ENCODE measurements at regions not wholly inside any gene's neighbourhood (a gene's known extent, or its start where the extent isn't known, plus 50 kb on each side); places are given as distances from the start of the nearest gene placed in this dataset.
A peak's percentile ranks its signal among the peaks of the same experiment; 100 is the strongest.

DNA sequence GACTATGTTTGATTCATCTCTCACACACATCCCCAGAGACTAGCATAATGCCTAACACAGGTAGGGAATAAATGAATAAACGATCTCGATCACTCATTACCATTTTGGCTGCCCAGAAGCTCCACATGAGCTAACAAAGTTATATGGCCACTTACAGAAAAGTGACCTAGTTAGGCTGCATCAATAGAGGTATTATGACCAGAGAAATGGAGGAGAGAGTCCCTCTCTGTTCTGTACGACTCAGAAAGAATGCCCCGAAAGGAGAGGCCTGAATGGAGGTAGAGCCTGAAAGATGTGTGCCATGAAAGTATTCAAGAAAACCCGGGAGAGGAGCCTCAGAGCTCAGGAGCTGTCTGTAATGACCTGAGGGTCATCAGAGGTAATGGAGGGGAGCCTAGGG, 208.2 kb upstream of the GRIK3 start:
- DNase-seq = no peak

DNA sequence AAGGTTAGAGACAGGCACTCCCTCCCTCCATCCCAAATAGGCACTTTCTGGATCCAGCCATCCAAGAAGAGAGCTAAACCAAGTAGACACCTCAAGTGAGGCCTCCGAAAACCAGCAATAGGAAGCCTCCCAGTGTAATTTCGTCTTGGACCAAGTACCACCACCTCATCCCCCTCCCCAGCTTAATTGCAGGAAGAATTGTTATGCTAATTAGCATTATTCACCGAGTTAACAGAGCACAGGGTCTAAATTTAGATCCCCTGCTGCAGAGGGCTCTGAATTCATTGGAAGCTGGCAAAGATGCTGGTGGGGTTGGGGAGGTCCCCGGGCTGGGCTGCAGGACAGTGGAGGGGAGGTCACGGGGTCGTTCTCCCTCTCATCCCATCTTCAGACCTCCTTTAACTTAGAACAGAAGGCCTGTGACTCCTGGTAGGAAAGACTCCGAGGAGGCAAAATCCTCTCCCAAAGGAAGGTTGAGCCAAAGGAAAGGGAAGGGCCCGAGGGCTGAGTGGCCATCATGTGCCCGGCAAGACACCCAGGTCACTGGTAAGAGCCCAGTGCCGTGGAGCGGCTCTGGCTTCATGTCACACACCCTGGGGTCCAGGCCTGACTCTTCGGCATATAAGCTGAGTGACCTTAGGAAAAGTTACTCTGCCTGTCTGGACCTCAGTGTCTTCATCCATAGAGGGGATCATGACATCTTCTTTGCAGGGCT, 209.2 kb upstream of the GRIK3 start:
- no peak for DNase-seq

DNA sequence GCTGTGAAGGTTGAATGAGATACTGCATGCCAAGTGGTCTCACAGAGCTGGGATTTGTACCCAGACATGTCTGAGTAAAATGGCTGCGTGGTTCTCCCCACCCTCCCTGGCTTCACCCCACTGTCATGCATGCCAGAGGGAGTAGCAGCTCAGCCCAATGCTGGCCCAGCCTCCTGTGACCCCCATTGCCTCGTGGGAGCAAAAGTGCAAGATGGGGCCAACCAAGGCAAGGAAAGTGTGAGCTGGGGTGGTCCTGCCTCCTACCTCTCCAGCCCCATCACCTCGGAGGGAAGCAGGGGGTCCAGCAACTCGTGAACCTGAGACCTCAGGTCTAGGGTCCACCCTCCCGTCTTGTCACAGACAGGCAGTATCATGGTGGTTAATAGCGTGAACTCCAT, 209.8 kb upstream of the GRIK3 start:
- DNase-seq = no peak

DNA sequence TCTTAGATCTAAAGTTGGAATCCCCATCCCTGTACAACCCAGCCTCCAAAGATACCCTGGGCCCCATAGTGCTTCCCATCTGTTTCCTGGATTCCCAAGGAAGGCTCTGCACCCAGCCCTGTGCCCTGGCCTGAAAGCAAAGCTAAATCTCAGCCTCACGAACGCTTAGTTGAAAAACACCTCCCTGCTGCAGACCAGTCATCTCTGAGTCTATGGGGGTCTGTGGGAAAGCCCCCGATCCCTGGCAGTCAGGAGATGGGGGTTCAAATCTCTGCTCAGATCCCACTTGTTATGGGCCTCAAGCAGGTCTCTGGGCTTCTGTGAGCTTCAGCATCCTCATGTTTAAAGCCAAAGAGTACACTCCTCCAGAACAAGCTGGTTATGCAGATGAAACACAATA, 210.5 kb upstream of the GRIK3 start:
- no peak for DNase-seq

DNA sequence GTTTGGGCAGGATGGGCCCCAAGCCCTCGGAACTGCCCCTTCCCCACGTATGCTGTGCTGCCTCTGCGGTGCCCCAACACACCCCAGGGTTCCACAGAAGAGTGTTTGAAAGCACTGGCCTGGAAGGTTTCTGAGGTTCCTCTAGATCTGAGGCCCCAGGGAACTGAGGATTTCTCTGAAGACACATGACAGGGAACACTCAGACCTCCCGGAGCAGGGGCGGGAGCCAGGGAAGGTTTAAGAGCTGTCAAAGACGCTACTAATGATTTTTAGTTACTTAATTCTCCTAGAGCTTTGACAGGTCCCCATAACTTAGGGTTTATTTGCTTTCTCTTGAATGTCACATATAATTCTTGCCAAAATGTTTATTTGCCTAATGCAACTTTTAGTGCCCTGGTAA, 212.3 kb upstream of the GRIK3 start:
- peak; percentile 30 for DNase-seq

DNA sequence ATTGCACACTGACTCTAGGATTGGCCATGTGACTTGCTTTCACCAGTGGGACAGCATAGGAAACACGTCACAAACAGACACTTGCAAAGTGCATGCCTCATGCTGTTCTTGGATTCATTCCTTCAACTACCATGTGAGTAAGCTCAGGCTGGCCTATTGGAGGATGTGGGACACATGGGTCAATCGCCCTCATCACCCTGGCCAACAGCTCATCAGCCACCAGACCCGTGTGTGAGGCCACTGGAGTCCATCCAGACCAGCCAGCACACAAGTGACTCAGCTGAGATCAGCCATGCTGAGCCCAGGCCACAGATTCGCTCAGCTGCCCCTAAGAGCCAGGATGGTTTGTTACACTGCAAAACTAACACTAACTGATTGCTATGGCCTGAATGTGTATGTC, 216.1 kb upstream of the GRIK3 start:
- DNase-seq = no peak

DNA sequence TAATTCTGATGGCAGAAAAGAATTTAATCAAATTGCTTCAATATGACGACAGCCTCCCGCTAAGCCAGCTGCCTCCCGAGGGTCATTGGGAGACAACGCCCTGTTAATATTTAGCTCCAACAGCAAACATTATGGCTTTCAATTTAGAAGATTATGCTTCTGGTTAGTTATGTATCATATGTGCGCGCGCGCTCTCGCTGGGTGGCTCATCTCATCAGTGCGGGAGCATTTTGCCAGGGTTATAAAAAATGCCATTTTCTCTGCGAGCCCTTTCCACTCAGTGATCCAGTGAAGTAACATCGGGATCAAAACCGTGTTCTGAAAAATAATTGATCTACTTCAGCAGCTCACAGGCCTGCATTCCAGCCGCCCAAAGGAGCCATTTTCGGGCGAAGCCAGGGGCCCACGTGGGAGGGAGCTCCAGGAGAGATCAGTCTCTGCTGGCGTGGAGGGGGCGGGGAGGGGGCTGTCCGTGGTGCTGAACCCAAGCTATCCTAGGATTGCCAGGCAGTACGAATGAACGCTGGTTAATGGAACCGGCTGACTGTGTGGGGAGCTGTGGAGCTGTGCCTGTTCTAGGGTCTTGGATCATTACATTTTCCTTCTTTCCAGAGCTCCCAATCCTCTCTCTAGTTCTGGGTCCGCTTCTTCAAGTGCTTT, 219.1 kb upstream of the ZC3H12A start:
- peak; percentile 37 for DNase-seq

DNA sequence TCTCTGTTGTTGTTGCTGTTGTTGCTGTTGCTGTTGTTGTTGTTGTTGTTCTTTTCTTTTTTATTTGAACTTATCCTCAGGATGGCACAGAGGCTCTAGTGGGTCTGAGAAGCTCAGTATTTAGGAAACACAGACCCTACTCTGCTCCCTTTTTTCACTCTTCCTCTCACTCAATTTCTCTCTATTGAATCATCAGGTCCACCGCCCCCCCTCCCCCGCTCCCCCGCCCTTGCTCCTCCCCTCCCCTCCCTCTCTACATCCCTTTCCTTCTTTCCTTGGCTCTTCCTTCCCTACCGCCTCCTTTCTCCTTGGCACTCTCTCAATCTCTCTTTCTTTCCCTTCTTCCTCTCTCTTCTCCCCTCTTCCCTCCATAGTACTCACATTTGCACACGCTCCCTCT, 218.5 kb upstream of the ZC3H12A start:
- DNase-seq = no peak

DNA sequence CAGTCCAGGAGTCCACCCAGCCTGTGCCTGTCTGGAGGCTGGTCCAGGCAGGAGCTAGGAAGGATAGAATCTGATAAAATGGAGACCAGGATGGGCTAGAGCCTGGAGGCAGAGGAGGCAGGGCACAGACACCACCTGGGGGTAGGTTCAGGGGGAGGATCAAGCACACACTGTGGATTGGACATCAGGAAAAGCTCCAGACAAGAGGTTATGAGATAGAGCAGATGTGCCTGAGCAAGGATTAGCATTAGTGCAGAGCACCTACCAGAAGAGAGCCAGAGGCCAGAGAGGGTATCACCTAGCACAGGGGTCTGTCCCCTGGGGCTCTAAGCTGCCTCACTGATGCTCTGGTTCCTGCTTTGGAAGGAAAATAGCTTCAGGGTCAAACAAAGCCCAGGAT, 216.7 kb upstream of the ZC3H12A start:
- DNase-seq = no peak

DNA sequence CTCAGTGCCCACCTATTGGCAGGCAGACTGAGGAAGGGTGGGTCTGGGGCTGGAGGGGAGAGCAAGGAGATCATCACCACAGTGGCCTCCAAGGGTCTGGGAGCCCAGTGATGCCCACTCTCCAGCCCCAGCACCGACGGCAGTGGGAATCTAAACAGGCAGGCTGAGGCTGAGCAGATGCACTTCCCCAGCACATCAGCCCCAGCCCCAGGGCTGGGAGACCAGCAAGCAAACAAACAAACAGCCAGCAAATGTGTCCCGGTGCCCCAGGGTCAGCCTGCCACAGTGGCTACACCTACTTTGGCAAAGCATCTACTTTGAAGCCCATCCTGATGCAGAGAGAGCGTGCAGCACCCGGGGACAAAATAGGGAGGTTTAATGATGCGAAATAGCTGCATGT, 216.3 kb upstream of the ZC3H12A start:
- no peak for DNase-seq

DNA sequence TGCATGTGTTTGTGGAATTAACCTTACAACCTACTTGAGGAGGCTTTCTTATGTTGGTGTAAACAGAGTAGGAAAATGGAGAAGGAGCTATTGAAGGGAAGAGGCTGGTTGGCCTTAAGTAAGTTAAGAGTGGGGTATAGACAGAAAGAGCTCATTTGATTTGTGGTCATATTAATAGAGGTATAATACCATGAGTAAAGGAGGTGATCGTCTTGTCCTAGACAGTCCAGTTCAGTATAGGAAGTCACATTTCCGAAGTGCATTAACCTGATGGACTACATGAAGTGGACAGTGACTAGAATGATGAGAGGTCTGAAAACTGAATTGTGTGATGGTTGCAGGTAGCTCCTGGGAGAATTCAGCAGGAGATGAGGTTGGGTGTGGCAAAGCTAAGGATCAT, 215.4 kb upstream of the ZC3H12A start:
- DNase-seq = no peak

DNA sequence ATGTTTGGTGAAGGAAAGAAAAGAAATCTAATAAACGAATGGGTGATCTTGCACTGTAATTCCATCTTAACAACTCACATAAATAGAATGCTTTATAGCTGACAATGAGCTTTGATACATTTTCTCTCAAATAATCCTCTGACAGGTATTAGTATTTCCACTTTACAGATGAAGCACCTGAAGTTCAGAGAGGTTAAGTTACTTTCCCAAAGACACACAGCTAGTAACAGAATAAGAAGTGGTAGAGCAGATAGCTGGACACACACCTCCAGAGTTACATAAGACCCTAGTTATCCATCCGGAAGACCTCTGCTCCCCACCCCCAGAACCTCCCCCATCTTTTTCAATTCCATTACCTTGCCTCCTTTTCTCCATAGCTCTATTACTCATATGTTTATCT, 213.3 kb upstream of the ZC3H12A start:
- no peak for DNase-seq

DNA sequence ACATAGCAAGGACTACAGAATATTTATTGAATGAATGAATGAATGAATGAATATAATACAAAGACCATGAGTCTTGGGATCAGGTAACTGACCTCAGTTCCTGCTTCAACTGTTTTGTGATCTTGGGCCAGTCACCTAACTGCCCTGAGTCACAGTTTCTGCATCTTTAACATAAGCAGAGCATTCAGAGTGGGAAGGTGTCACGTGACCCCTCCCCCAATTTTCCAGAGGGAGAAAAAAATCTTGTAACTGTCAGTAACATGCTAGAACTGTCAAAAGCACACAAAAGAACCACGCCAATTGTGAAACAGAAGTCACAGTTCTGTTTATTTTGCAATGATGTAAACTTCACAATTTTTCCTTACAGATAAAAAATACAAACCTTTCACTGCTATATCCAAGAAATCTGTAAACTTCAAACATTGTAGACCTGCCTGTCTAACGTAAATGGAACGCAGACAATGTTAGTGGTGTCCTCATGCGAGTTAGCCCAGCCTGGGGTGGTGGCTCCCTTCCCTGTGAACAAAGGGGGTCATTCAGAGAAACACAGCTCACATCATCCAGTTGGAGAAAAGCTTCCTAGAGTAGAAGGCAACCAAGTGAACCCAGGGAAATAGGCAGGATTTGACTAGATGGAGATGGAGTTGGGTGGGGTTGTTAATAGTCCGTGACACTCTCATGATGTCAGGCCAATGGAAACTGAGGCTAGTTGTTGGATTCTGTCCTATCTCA, 211.8 kb upstream of the ZC3H12A start:
- DNase-seq = no peak

DNA sequence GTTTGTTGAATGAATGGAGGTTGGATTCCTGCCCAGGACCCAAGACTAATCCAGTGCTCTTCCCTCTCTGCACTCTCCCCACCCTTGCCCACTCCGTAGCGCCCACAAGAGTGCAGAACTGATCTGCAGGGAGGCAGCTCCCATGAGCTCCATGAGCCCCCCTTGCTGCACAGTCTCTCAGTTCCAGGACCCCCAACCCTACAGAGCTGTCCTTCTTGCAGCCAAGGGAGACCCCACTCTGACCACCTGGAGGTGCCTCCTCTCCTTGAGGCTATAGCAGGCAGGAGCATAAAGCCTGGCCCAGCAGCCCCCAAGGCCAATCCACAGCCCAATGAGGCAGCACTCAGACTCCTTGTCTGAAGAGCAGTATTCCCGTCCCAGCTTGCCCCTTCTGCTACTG, 209.2 kb upstream of the ZC3H12A start:
- no peak for DNase-seq

DNA sequence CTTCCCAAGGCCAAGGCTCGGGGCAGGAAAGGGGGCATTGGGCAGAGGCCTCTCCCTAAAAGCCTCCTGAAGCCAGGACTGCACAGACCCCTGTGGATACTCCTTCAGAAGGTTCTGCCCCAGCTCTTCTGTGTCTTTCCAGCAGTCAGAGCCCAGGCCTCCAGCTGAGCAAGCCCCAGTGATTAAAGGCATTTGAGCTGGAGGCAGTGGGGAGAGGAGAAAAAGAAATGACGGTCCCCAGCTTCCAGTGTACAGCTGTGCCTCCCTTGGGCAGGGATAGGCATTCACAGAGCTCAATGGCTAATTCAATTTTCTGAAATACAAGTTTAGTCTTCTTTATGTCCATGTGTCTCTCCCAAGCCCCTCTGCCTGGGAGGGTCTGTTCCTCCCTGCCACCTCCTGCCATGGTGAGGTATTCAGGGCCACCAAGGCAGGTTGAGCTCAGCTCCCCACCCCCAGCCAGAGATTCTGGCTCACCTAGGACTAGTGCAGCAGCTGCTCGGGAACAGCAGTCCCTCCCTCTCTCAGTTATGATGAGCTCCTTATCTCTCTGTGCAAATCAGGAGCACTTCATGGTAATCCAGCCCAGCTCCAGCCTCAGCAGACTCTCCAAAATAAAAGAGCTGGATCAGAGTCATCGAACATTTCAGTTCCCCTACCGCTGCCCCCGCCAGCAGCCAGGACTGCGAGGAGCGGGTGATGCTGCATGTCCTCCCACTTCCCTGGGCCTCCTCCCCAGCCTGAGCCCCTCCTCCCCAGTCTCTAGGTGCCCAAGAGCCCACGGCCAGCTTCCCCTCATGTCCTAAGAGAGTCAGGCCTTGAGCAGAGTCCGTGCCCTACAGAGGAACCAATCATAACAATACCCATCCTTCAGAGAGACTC, 208.4 kb upstream of the ZC3H12A start:
- DNase-seq = no peak

DNA sequence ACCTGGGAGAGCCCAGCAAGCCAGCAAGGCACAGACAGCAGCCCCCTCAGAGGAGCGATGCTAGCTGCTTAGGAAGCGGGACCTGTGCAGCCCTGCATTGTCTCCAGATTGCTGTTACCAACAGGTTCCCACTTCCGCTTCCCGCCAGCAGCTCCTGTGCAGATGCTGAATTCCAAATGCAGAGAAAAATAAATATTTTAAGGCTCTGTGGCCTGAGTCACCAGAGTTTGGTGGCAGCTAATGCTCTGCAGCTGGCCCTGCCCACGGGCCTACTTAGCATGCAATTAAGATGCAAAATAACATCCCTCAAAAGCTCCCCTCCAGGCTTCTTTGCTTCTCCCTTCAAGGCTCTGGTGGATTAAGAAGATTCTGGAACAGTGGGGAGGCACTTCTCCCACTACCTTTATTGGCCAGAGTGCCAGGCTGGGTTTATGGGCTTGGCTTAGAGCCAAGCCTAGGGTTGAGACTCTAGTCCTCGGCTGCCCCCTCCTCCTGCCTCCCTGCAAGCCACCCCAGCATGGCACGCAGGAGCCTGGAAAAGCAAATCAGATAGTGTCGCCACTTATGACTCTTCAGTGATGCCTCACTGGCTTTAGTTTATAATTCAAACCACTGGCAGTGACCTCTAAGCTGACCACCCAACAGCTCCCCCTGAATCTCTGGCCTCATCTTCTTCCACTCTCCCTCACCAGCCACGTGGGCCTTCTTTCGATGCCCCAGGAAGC, 207.1 kb upstream of the ZC3H12A start:
- DNase-seq = no peak

DNA sequence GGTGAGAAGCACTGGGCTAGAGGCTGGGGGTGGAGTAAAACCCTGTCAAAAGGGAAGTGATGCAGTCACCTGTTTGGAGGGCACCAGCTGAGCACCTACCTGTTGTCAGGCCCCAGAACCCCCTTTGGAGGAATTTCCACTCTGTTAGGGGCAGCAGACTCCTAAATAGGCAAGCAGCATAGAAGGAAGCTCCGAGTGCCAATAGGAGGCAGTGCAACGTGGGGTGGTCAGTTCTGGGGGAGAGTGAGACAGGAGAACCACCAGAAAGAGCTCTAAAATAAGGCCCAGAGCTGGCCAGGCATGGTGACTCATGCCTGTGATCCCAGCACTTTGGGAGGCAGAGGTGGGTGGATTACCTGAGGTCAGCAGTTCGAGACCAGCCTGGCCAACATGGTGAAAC, 203.7 kb upstream of the ZC3H12A start:
- no peak for DNase-seq

DNA sequence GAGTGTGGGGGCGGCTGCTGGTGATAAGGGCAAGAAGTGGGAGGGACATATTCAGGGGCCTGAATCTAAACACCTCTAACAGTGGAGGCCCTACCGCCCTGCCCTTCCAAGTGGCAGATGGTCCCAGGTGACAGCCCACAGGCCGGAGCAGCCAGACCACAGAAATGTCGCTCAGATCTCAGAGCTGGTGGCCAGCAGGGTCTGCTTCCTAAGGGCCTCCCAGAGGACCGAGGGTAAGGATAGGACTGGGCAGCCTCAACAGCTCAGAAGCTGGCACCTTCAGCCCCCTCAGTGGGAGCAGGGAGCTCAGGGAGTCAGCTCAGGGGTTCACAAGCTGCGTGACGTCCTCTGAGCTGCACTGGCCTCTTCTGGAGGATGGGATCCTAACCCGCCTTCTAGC, 201.8 kb upstream of the ZC3H12A start:
- DNase-seq = no peak

DNA sequence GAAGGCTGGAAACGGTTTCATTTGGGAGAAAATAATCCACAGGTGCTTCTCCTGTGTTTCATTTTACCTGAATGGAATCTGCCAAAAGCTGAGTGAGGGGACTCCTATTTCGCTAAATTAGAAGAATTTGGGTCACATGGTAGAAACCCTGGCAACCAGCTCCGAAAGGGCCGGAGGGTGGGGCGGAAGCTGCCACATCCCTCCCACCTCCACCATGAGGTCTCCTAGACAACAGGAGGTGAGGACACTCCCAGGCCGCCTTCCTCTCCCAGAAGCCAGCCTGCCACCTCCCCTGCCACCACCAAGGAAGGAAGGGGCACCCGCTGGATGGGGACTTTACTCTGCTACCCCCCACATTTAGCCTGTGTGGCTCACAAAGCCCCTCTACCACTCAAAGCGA, 199.9 kb upstream of the ZC3H12A start:
- DNase-seq = no peak

DNA sequence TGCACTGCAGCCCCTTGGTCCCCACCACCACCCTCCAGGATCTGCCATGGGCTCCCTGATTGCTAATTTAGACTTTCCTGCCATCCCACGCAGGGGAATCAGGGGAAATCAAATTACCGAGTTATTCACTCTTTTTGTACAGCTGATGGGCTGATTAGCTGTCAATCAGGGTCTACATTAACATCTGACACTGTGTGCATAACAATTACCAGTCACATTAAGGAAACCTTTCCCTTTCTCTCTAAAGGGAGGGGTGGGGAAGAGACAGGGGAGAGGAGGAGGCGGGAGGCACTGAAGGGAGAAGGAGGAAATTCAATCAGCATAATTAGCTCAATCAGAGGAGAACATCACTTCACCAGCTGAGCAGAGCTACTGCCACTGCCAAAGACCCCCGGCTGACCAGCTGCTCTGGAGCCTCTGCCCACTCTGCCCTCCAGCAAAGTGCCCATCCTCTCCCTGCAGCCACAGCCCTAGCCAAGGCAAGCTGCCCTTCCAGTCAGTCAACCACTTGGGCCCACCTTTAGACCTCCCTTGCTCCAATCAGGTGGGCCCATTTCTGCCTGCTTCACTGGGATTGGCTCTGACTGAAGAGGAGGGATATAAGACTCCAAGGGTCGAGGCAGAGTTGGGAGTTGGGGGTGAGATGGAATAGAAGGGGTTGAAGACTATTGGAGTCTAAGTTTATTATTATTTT, 199.3 kb upstream of the ZC3H12A start:
- DNase-seq = peak; percentile 28

DNA sequence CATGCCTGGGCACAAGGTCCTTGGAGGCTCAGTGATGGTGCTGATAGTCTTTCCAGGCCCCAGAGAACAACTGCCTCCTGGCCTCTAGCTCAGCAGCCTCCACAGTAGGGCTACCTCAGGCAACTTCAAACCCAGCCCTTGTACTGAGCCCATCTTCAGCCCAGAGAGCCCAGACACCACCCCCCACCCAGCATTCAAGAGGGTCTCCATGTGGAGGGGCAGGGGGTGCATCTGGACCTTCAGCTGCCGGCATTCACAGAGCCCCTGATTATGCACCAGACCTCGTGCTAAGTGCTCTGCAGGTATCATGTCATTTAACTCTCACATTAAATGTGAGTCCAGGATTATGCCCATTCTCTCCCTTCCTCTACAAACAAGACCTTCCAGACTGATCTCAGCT, 197.0 kb upstream of the ZC3H12A start:
- DNase-seq = no peak

DNA sequence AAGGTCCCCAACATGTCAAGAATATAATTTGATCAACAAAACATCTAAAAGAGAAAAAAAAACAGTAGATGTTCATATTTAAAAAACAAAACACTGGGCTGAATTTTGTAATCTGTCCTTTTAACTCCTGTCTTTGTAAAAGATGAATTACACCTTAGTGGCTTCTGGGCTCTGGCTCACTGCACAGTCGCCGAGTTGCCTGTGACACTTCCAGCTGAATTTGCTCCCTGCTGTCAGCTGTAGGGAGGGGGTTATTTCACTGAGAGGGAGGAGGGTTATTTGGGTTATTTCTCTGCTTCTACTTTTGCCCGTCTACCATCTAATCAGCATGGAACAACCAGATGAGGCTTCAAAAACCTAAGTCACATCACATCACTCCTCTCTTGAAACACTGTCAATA, 193.0 kb upstream of the ZC3H12A start:
- DNase-seq = no peak

Data from NCI-H748 treated with DMSO at 0.1 percent for 48 hours (cell line).